HG03378 (cell line): ENCODE measurements at regions not wholly inside any gene's neighbourhood (a gene's known extent, or its start where the extent isn't known, plus 50 kb on each side); places are given as distances from the start of the nearest gene placed in this dataset.
A peak's percentile ranks its signal among the peaks of the same experiment; 100 is the strongest.
"Not testable (repeated sequence)": the region's sequence is repeated elsewhere in the genome, so short reads cannot be mapped to it uniquely, and the experiment has no call there.

Source experiments
- ATAC-seq: cut with Tn5 transposase; IDR thresholded peaks from one replicate; pipeline ENCODE4 v1.9.1; 2021; ENCODE audit warnings: mild to moderate bottlenecking, moderate library complexity; ENCODE audit not compliant: unreplicated experiment

GRCh38 chr7:82701949-82702348 is 258.4 kb upstream of the CACNA2D1 start:
- ATAC-seq, result no peak

GRCh38 chr7:82700741-82701140 is 257.2 kb upstream of the CACNA2D1 start:
- ATAC-seq, result no peak

GRCh38 chr7:82699773-82700186 is 256.2 kb upstream of the CACNA2D1 start:
- ATAC-seq, result no peak

GRCh38 chr7:82697897-82698296 is 254.3 kb upstream of the CACNA2D1 start:
- ATAC-seq, result no peak

- no peak for ATAC-seq
Measured at GRCh38 chr7:82696631-82697030, 253.1 kb upstream of the CACNA2D1 start.

- no peak for ATAC-seq
Measured at GRCh38 chr7:82694022-82694421, 250.4 kb upstream of the CACNA2D1 start.

- ATAC-seq, result no peak
Measured at GRCh38 chr7:82690929-82691328, 247.4 kb upstream of the CACNA2D1 start.

- ATAC-seq, result no peak
Measured at GRCh38 chr7:82685214-82685613, 241.6 kb upstream of the CACNA2D1 start.

GRCh38 chr7:82678716-82679115 is 235.1 kb upstream of the CACNA2D1 start:
- no peak for ATAC-seq

- no peak for ATAC-seq
Measured at GRCh38 chr7:82678259-82678658, 234.7 kb upstream of the CACNA2D1 start.

- ATAC-seq, result peak; percentile 79
Measured at GRCh38 chr7:82677493-82677892, 233.9 kb upstream of the CACNA2D1 start.

GRCh38 chr7:82676777-82677463 is 233.3 kb upstream of the CACNA2D1 start:
- no peak for ATAC-seq

- ATAC-seq, result no peak
Measured at GRCh38 chr7:82675396-82675795, 231.8 kb upstream of the CACNA2D1 start.

GRCh38 chr7:82674268-82674667 is 230.7 kb upstream of the CACNA2D1 start:
- ATAC-seq, result no peak

- no peak for ATAC-seq
Measured at GRCh38 chr7:82672078-82672477, 228.5 kb upstream of the CACNA2D1 start.

GRCh38 chr7:82669141-82669540 is 225.6 kb upstream of the CACNA2D1 start:
- no peak for ATAC-seq

- no peak for ATAC-seq
Measured at GRCh38 chr7:82668676-82669075, 225.1 kb upstream of the CACNA2D1 start.

- ATAC-seq, result no peak
Measured at GRCh38 chr7:82665966-82666507, 222.5 kb upstream of the CACNA2D1 start.

- ATAC-seq, result no peak
Measured at GRCh38 chr7:82655965-82656364, 212.4 kb upstream of the CACNA2D1 start.

- not testable (repeated sequence) for ATAC-seq
Measured at GRCh38 chr7:82650095-82650494, 206.5 kb upstream of the CACNA2D1 start.

- ATAC-seq, result no peak
Measured at GRCh38 chr7:82633592-82633991, 190.0 kb upstream of the CACNA2D1 start.

GRCh38 chr7:82631998-82632397 is 188.4 kb upstream of the CACNA2D1 start:
- ATAC-seq, result no peak

GRCh38 chr7:82629583-82629982 is 186.0 kb upstream of the CACNA2D1 start:
- ATAC-seq, result no peak
